Thyroid gland (tissue), 4 donors: ENCODE measurements at regions not wholly inside any gene's neighbourhood (a gene's known extent, or its start where the extent isn't known, plus 50 kb on each side); places are given as distances from the start of the nearest gene placed in this dataset.

Source experiments
- CTCF ChIP-seq, 6 experiments: fragments of 200-600 bp in 3 of 6; fragments of 450-650 bp in 3 of 6; sonication (generic) in 3 of 6; IDR thresholded peaks; one replicate each; pipeline ENCODE4 v1.5.1; 2016 to 2019; ENCODE audit warnings: antibody characterized with exemption in 6 of 6, mild to moderate bottlenecking in 2 of 6, inconsistent platforms in 1 of 6, moderate library complexity in 1 of 6
- POLR2A ChIP-seq, 2 donors: fragments of 450-650 bp; IDR thresholded peaks; one replicate each; pipeline ENCODE4 v1.6.1; 2017; ENCODE audit warnings: antibody characterized with exemption in 2 of 2, mild to moderate bottlenecking in 2 of 2, moderate library complexity in 1 of 2

- TF ChIP-seq CTCF (IDR thresholded peaks at IDR 0.05): no peak
- TF ChIP-seq POLR2A (IDR thresholded peaks at IDR 0.05): no peak
Observed at GRCh38 chr20:4076671-4077070, 61.3 kb upstream of the RNF24 start.
